IPS-15b (cell line): ENCODE measurements at regions not wholly inside any gene's neighbourhood (a gene's known extent, or its start where the extent isn't known, plus 50 kb on each side); places are given as distances from the start of the nearest gene placed in this dataset.
"Not testable (repeated sequence)": the region's sequence is repeated elsewhere in the genome, so short reads cannot be mapped to it uniquely, and the experiment has no call there.

Source experiments
- H3K27me3 ChIP-seq: one replicate; pipeline ENCODE4 v1.6.1; 2013; ENCODE audit warnings: low read length; ENCODE audit not compliant: control insufficient read depth, insufficient read depth
- H3K36me3 ChIP-seq: one replicate; pipeline ENCODE4 v1.6.1; 2013; ENCODE audit warnings: low read length; ENCODE audit not compliant: control insufficient read depth, insufficient read depth
- H3K4me1 ChIP-seq: one replicate; pipeline ENCODE4 v1.6.1; 2013; ENCODE audit warnings: mild to moderate bottlenecking, low read length; ENCODE audit not compliant: control insufficient read depth, insufficient read depth
- H3K4me3 ChIP-seq: one replicate; pipeline ENCODE4 v1.5.1; 2013; ENCODE audit warnings: low read depth, low read length
- H3K9ac ChIP-seq: one replicate; pipeline ENCODE4 v1.6.1; 2013; ENCODE audit warnings: low read depth, mild to moderate bottlenecking, low read length
- H3K9me3 ChIP-seq: one replicate; pipeline ENCODE4 v1.6.1; 2013; ENCODE audit warnings: mild to moderate bottlenecking, low read length; ENCODE audit not compliant: control insufficient read depth, insufficient read depth

DNA sequence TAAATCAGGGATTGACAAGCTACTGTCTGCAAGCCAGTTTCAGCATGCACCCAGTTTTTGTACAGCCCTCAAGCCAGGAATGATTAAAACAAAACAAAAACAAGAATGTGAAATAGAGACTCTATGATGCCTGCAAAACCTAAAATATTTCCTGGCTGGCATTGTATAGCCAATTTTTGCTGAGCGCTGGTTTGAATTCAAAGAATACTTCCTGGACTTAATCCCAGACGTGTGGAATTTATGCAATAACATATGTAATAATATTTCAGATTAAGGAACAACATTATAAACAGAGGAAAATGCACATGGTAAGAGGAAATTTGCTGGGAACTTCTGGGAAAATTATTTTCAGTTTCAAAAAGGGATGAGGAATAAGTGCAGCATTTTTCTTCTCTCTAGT, 148.1 kb upstream of the RPRM start:
- Histone ChIP-seq H3K27me3 (no peaks in the 10 kb centered on the region), H3K36me3 (no peaks in the 10 kb centered on the region), H3K4me1 (no peaks in the 10 kb centered on the region), H3K9me3 (no peaks in the 10 kb centered on the region), H3K9ac (no peak overlapping the region), H3K4me3 (no peak overlapping the region)

- Histone ChIP-seq H3K4me3 (no peak overlapping the region), H3K36me3 (no peaks in the 10 kb centered on the region), H3K4me1 (no peaks in the 10 kb centered on the region), H3K9ac (no peak overlapping the region), H3K9me3 (no peaks in the 10 kb centered on the region), H3K27me3 (no peaks in the 10 kb centered on the region)
Observed at GRCh38 chr2:153635494-153635893, 156.9 kb upstream of the RPRM start.

DNA sequence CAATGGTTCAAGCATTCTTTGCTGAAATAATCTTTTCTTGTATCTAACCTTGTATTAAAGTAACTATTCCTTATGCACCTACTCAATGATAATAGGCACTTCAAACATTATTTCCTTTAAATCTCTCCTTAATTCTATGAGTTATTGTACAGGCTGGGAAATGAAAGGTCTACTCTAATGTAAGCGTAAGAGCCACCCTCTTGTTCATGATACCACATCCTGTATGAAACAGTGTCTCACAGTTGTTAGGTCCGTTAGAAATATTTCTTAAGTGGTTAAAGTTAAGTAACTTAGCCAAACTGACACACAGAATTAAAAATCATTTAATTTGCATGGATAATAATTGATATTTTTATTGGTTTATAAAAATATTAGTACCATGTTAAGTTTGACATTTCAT, 162.5 kb upstream of the RPRM start:
- Histone ChIP-seq H3K36me3 (no peaks in the 10 kb centered on the region), H3K27me3 (no peaks in the 10 kb centered on the region), H3K9me3 (no peaks in the 10 kb centered on the region), H3K9ac (no peak overlapping the region), H3K4me3 (no peak overlapping the region), H3K4me1 (no peaks in the 10 kb centered on the region)

DNA sequence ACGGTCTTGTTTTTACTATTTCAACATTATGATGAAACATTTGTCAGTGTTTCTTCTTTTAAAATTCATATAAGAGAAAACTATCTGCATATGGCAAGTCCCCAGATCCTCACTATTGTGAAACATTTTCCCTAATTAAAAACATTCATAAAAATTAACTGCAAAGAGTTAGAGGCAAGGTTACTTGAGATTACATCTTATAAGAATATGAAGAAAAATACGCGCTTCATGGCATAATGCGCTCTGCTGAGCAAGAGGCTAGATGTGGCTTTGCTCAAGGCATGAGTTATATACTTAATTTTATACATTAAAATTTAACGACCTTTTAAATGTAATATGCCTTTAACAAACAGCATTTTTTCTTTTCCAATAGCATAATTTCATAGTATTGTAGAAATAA, 166.4 kb upstream of the RPRM start:
- H3K9ac ChIP-seq = no peak overlapping the region

GRCh38 chr2:153645599-153645998, 167.0 kb upstream of the RPRM start:
- Histone ChIP-seq H3K9ac (no peak overlapping the region), H3K4me1 (no peaks in the 10 kb centered on the region), H3K9me3 (no peaks in the 10 kb centered on the region), H3K4me3 (no peak overlapping the region), H3K36me3 (no peaks in the 10 kb centered on the region), H3K27me3 (no peaks in the 10 kb centered on the region)

More for the DNA sequence above, 166.4 kb upstream of the RPRM start:
- Histone ChIP-seq H3K4me1 (no peaks in the 10 kb centered on the region), H3K4me3 (no peak overlapping the region), H3K36me3 (no peaks in the 10 kb centered on the region), H3K9me3 (no peaks in the 10 kb centered on the region), H3K27me3 (no peaks in the 10 kb centered on the region)

GRCh38 chr2:153657651-153658050, 179.1 kb upstream of the RPRM start:
- Histone ChIP-seq H3K4me1 (no peaks in the 10 kb centered on the region), H3K9ac (no peak overlapping the region), H3K27me3 (no peaks in the 10 kb centered on the region), H3K4me3 (no peak overlapping the region), H3K36me3 (no peaks in the 10 kb centered on the region), H3K9me3 (no peaks in the 10 kb centered on the region)

GRCh38 chr2:153661801-153662200, 183.2 kb upstream of the RPRM start:
- Histone ChIP-seq H3K9ac (no peak overlapping the region), H3K36me3 (no peaks in the 10 kb centered on the region), H3K9me3 (peaks cover 5% of the 10 kb centered on the region), H3K4me3 (no peak overlapping the region), H3K4me1 (no peaks in the 10 kb centered on the region), H3K27me3 (no peaks in the 10 kb centered on the region)

DNA sequence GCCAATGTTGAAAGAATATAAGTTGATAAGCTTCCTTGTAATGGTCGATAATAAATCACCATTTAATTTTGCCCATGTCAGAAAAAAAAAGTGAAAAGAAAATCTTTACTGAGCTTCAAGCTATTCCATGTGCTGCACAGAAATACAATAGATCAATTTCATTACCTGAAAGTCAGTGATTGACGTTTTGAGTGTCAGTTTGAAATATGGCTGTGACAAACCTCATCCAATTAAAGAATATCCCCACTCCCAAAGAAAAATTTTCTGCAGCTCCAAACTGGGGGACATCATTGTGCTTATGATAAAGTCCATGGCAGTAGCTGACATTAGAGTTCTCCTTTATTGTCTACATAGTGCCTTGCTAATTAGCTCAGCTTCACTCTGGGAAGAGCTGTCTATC, 184.8 kb upstream of the RPRM start:
- Histone ChIP-seq H3K4me1 (no peaks in the 10 kb centered on the region), H3K4me3 (no peak overlapping the region), H3K36me3 (no peaks in the 10 kb centered on the region), H3K9me3 (peaks cover 5% of the 10 kb centered on the region), H3K27me3 (no peaks in the 10 kb centered on the region), H3K9ac (no peak overlapping the region)

- H3K36me3 ChIP-seq, H3K27me3 ChIP-seq, H3K4me1 ChIP-seq, H3K4me3 ChIP-seq, H3K9me3 ChIP-seq, H3K9ac ChIP-seq: not testable (repeated sequence)
Observed at GRCh38 chr2:153664009-153664408, 185.4 kb upstream of the RPRM start.

GRCh38 chr2:153667475-153667874, 188.9 kb upstream of the RPRM start:
- Histone ChIP-seq H3K36me3 (no peaks in the 10 kb centered on the region), H3K4me1 (no peaks in the 10 kb centered on the region), H3K9me3 (peaks cover 5% of the 10 kb centered on the region), H3K27me3 (no peaks in the 10 kb centered on the region), H3K4me3 (no peak overlapping the region), H3K9ac (no peak overlapping the region)

GRCh38 chr2:153668923-153669322, 190.4 kb upstream of the RPRM start:
- Histone ChIP-seq H3K9me3 (peaks cover under 1% of the 10 kb centered on the region), H3K4me1 (no peaks in the 10 kb centered on the region), H3K27me3 (no peaks in the 10 kb centered on the region), H3K9ac (no peak overlapping the region), H3K4me3 (no peak overlapping the region), H3K36me3 (no peaks in the 10 kb centered on the region)

DNA sequence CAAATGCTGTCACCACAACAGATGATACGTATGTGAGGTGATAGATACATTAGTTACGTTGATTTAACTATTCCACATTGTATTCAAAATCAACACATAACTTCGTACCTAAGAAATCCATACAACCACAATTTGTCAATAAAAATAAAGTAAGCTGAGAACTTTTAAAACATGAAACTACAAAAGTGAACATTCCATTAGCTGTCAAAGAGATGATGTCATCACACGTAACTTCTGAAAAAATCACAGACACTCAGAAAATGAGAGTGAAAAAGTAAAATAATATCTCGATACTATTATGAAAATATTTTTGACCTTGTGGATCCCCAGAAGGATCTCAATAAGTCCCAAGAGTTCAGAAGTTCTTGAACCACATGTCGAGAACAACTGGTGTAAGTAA, 161.6 kb upstream of the GALNT13 start:
- Histone ChIP-seq H3K9ac (no peak overlapping the region), H3K36me3 (no peaks in the 10 kb centered on the region), H3K9me3 (no peaks in the 10 kb centered on the region), H3K4me3 (no peak overlapping the region), H3K4me1 (no peaks in the 10 kb centered on the region), H3K27me3 (no peaks in the 10 kb centered on the region)
